ENCODE measurements at regions not wholly inside any gene's neighbourhood (a gene's known extent, or its start where the extent isn't known, plus 50 kb on each side); places are given as distances from the start of the nearest gene placed in this dataset.
"Not testable (repeated sequence)": the region's sequence is repeated elsewhere in the genome, so short reads cannot be mapped to it uniquely, and the experiment has no call there.

DNA sequence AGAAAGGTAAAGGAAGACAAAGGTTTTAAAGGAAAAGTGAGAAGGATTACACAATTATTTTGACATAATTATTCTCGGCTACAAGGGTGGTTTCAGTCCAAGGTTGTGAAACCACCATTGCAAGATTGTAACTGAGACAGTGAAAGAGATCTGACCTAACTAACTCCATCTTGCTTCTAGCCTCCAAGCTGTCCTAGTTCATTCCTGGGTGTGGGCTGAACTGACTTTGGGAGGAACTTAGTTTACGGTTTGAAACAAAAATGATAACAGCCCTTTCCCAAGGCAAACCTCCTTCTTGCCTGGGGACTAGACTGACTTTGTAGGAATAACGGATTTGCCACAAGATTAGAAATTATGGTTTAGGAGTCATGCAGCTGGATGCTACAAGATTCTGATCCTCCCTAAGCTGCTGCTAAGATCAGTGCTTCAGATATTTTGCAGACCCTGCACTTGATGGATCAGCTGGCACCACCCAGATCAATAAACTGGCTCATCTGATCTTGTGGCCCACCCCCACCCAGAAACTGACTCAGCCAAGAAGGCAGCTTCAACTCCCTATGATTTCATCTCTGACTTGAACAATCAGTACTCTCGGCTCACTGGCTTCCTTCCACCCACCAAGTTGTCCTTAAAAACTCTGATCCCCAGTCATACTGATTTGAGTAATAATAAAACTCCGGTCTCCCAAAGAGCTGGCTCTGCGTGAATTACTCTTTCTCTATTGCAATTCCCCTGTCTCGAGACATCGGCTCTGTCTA lies 57.7 kb upstream of the AADACL2 start:
- in situ Hi-C loops (cut with HindIII; ENCODE audit: low pct_ligation_motif_present, low pct_unique_long_range_greater_than_20kb, low sequenced_read_pairs), result no loop called here

DNA sequence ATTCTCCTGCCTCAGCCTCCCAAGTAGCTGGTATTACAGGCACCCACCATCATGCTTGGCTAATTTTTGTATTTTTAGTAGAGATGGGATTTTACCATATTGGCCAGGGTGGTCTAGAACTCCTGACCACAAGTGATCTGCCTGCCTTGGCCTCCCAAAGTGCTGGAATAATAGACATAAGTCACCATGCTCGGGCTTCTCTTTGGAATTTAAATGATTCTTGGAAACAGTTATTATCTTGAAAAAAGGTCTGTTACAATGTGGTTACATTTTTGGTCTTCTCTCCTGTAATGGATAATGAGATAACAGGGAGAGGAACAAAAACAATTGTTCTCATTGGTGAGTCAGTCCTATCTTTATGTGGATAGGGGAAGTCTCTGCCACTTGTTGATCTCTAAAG lies 59.8 kb upstream of the AADACL2 start:
- in situ Hi-C loops (cut with HindIII; ENCODE audit: low pct_ligation_motif_present, low pct_unique_long_range_greater_than_20kb, low sequenced_read_pairs), result no loop called here
- no peak for DNase-seq

More for the DNA sequence above, 57.7 kb upstream of the AADACL2 start:
- DNase-seq, result no peak

DNA sequence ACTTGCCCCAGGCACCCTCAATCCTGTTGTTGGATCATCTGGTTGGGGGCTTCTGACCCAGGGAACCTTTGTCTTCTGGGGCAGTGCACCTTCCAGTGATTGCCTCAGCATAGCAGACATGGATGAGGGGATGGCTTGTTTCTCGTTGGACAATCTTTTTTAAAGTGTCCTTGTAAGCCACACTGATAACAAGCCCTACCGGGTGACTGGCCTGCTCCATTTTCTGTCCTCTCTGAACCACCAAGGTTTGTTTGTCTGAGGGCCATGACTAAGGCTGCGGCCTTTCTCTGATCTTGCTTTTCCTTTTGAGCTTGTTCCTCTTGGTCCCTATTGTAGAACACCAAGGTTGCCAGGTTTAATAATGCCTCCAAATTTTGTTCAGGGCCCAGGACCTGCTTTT lies 66.0 kb upstream of the AADACL2 start:
- in situ Hi-C loops (cut with HindIII; ENCODE audit: low pct_ligation_motif_present, low pct_unique_long_range_greater_than_20kb, low sequenced_read_pairs), result not testable (repeated sequence)

GRCh38 chr3:151660885-151661284 lies 72.8 kb upstream of the AADACL2 start:
- in situ Hi-C loops (cut with HindIII; ENCODE audit: low pct_ligation_motif_present, low pct_unique_long_range_greater_than_20kb, low sequenced_read_pairs), result no loop called here
- peak; percentile 1 for DNase-seq

More for the DNA sequence above, 66.0 kb upstream of the AADACL2 start:
- not testable (repeated sequence) for DNase-seq

DNA sequence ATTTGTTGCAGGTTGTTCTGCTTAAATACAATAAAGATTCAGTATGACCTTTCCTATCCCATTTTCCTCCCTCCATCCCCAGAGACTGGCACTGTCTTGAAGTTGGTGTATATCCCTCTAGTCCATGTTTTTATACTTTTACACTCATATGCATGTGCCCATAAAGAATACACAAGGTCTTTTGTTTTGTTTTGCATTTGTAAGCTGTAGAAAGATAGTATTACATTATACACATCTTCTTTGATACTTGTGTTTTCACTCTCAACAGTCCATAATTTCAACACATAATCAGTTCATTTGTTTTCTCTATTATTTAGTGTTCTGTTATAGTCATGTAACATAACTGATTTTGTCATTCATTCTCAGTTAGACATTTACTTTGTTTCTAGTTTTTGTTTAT lies 88.7 kb upstream of the AADACL2 start:
- in situ Hi-C loops (cut with HindIII; ENCODE audit: low pct_ligation_motif_present, low pct_unique_long_range_greater_than_20kb, low sequenced_read_pairs), result no loop called here

DNA sequence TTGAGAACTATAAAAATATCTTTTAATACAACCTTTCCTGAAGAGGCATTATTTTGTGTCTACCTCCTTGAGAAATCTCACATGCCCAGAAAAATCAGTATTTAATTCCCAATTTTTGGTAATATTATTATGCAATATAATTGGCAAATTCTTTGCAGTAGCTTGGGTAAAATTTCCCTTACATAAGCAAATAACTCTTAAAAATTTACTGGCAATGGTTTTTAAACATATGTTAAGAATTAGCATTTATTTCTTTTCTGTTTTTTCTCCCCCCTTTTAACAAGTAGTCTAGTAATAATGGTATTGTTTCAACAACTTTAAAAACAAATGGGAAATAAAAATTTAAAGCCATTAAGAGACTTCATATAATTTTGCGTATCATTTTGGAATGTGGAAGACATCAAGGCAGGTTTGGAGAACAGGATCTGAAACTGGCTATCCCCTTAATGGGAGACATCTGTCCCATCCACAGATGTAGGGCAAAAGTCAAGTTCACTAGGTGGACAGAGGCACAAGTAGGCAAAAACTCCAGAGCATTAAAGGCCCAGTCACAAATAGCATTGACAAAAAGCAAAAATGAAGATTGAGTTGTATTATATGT lies 89.6 kb upstream of the AADACL2 start:
- in situ Hi-C loops (cut with HindIII; ENCODE audit: low pct_ligation_motif_present, low pct_unique_long_range_greater_than_20kb, low sequenced_read_pairs), result no loop called here
- DNase-seq, result no peak

More for the DNA sequence above, 88.7 kb upstream of the AADACL2 start:
- DNase-seq, result no peak

DNA sequence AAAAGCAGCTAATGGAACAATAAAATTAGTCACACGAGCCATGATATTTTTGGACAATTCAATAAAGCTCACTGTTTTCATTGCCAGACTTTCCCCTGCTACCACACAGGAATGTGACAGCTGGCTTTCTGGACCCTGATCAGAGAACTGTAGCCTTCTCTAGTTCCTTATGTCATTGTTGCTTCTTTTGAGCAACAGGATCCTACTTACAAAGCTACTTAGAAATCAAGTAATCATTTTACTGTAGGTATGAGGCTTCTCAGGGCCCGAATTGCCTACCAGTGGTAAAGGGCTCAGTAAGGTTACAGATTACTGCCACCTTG lies 94.3 kb upstream of the AADACL2 start:
- no peak for DNase-seq
- in situ Hi-C loops (cut with HindIII; ENCODE audit: low pct_ligation_motif_present, low pct_unique_long_range_greater_than_20kb, low sequenced_read_pairs), result no loop called here

DNA sequence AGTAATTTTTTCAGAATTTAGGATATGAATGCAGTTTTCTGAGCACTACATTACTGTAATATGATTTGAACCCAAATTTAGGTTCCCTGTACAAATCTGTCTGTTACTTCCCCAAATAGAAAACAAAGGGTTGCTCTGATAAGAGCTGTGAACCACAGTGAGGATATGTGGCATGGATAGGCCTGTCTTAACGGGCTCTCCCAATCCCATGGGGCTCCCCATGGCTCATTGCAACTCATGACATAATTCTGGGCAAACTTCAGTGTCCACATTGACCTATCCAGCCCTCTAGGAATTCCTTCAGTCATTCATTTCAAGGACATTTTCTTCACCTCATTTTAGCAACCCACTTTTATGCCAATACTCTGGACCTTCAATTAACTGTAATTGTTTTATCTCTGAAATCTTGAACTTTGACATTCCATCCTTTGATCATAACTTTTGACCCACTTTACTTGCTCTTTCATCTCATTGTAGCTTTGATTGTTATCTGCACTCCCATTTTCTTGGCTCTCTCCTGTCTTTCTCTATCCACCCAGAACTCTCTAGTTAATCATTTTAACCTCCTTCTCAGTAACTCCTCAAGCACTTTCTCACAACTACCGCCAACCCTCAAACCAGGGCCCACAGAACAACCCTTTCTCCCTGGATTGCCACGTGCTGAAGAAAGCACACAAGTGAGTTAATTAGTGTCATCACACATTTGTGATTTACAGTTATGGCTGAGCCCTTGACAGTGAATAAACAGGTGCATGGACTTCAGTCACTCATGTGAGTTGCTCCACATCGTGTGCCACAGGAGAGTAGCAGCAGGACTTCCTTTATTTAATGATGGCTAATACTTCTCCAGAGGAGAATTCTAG lies 94.9 kb upstream of the AADACL2 start:
- DNase-seq, result no peak
- in situ Hi-C loops (cut with HindIII; ENCODE audit: low pct_ligation_motif_present, low pct_unique_long_range_greater_than_20kb, low sequenced_read_pairs), result no loop called here

DNA sequence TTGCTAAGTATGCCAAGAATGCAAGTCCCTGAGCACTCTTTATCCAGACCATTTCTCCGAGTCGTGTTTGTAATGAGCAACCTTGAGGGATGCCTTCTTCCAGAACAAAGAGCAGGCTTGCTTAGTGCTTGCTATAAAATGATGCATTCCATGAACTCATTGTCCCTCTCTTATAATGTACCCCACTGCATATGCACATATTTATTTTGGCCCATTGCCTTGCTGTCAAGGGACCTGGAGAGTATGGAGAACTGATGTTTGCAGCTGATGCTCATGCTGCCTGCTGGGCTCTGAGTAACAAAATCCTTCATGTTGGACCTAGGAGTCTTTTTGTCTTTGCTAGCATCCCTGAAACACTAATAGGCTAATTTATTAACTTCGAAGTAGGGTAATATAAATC lies 97.8 kb upstream of the AADACL2 start:
- in situ Hi-C loops (cut with HindIII; ENCODE audit: low pct_ligation_motif_present, low pct_unique_long_range_greater_than_20kb, low sequenced_read_pairs), result no loop called here
- no peak for DNase-seq

DNA sequence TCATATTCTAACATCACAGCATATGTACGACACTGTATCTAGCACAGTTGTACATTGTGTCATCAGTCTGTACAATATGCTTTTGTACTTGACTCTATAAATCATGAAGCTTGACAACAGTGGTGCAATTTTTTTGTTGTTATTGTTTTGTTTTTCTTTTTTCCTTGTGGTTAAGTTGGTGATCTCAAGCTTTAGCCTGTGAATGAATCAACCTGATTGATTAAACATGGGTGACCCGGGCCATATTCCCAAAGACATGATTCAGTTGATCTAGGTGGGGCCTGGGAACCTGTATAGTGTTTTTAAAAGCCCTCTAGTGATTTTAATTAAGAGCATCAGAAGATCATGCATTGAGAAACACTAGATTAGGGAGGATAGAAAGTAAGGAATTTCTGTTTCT lies 101.8 kb upstream of the AADACL2 start:
- no peak for DNase-seq
- in situ Hi-C loops (cut with HindIII; ENCODE audit: low pct_ligation_motif_present, low pct_unique_long_range_greater_than_20kb, low sequenced_read_pairs), result no loop called here

DNA sequence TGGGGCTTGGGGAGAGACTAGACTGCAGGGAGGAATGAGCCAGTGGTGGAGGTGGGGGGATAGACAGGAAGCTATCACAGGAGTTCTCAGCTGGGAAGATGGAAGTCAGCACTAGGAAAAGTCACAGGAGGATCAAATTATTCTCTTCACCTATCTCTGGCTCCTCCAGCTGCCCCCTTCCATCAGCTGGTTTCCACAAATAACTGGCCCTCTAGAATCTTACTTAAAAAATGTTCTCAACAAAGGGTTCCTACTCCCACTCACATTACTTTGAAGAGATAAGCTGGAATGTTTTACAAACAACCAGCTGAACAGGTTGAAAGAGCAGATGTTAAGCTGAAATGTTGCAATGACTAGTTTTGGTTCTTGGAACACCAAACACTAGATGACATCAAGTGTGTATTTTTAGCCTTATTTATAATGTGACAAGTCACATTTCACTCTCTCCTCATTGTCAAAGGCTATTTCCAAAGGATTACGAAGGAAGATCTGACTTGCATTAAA lies 102.7 kb upstream of the AADACL2 start:
- no peak for DNase-seq
- in situ Hi-C loops (cut with HindIII; ENCODE audit: low pct_ligation_motif_present, low pct_unique_long_range_greater_than_20kb, low sequenced_read_pairs), result no loop called here

DNA sequence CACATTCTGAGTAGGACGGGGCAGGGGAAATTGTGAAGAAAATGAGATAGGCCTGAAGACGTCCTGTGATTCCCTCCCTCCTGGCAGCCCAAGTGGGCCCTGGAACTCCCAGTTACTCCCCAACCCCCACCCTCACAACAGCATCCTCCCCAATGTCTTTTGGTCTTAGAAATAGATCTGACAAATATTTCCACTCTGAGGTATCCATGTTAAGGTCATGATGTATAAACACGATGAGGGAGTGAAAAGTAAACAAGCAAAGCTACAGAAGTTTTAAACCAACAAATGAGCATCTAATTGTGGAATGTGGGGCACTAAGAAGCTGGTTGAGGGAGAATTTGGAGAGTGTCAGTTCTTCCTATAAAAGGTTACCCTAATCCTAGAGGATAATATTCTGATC lies 103.7 kb upstream of the AADACL2 start:
- in situ Hi-C loops (cut with HindIII; ENCODE audit: low pct_ligation_motif_present, low pct_unique_long_range_greater_than_20kb, low sequenced_read_pairs), result no loop called here
- no peak for DNase-seq

- DNase-seq, result no peak
- in situ Hi-C loops (cut with HindIII; ENCODE audit: low pct_ligation_motif_present, low pct_unique_long_range_greater_than_20kb, low sequenced_read_pairs), result no loop called here
These were observed 108.1 kb upstream of the AADACL2 start for GRCh38 chr3:151625586-151625985.

DNA sequence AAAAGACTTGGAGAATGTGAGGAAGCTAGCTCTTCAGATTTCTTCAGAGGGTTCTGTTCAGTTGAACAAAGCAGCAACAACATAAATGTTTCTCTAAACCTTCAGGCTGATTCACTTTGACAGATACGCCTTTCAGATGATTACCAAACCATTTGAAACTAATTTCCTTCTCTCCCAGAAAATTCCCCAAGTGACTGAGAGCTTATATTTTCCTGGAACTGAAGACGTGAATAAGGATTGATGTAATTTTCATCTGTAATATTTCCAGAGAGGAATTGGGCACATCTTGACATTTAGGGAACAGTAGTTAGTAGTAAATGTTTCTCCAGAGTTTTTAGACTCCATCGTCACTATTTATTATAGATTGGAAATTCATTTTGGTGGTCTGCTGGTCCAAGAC lies 108.6 kb upstream of the AADACL2 start:
- no peak for DNase-seq
- in situ Hi-C loops (cut with HindIII; ENCODE audit: low pct_ligation_motif_present, low pct_unique_long_range_greater_than_20kb, low sequenced_read_pairs), result no loop called here

DNA sequence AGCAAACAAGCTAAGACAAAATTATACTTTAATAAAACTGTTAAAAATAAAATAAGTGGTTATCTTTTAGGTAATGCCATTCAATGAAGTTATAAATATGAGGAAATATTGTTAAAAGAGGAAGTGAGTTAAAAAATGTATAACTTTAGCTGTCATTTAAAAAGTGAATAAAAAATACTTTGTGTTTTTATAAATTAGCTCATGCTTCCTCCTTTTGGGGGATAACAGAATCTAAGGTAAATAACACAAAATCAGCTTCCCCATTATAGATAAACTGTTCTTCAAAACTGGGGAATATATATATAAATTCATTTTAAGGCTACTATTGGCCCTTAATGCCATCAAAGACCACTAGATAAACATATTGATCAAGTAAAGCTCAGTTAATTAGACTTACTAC lies 113.7 kb upstream of the AADACL2 start:
- in situ Hi-C loops (cut with HindIII; ENCODE audit: low pct_ligation_motif_present, low pct_unique_long_range_greater_than_20kb, low sequenced_read_pairs), result no loop called here

DNA sequence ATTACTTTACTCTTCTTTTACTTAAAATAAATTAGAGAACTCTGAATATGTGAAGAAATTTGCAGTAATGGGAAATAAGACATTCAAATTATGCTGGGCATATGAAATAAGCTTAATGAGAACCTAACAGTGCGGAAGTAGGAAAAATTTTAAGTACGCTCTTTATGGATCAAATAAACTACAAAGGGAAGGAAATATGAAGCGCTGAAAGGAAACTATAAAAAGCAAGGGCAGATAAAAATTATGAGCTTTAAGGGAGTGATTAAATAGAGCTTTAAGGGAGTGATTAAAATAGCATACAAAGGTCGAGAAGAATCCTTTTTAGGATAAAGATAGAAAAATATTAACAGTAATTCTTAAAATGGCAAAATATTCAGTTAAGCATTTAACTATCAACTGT lies 118.3 kb upstream of the AADACL2 start:
- no peak for DNase-seq
- in situ Hi-C loops (cut with HindIII; ENCODE audit: low pct_ligation_motif_present, low pct_unique_long_range_greater_than_20kb, low sequenced_read_pairs), result no loop called here

More for the DNA sequence above, 113.7 kb upstream of the AADACL2 start:
- no peak for DNase-seq

DNA sequence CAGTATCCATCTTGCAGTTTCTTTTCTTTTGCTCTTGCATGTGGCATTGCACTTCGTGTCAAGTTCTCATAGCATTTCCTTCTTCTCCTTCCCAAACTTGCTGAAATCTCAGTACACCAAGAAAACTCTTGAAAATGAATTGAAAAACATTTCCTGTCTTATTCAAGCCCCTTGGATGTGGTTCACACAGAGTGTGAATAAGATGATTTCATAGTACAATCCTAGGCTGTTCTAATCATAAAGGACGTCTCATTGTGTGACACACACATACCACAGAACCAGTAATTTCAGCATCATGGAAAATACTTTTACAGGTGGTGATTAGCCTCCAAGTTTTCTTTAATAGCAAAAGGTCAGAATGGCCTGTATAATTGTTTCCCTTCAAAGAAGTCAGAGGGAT lies 121.6 kb upstream of the AADACL2 start:
- DNase-seq, result no peak
- in situ Hi-C loops (cut with HindIII; ENCODE audit: low pct_ligation_motif_present, low pct_unique_long_range_greater_than_20kb, low sequenced_read_pairs), result no loop called here

DNA sequence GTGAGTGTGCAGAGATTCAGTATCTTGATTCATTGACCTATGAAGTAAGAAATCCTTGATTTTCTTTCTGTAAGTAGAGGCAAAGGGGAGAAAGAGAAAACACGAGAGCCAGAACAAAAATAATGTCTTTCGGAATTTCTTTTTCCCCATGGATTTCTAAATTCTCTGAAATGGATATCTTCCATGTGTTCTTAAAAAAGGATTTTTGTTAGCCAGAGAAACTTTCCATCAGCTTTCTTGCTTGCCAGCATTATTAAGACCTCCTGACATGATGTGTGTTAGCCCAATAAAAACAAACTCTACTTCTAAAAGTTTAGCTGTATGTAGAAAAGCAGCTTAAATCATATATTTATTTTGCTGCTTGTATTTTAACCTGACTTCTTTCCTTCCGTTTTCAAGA lies 122.3 kb upstream of the AADACL2 start:
- in situ Hi-C loops (cut with HindIII; ENCODE audit: low pct_ligation_motif_present, low pct_unique_long_range_greater_than_20kb, low sequenced_read_pairs), result no loop called here
- no peak for DNase-seq

- no peak for DNase-seq
- in situ Hi-C loops (cut with HindIII; ENCODE audit: low pct_ligation_motif_present, low pct_unique_long_range_greater_than_20kb, low sequenced_read_pairs), result no loop called here
These were observed 124.2 kb upstream of the AADACL2 start for GRCh38 chr3:151609491-151609890.

All from ACHN (cell line).